ENCODE measurements at regions not wholly inside any gene's neighbourhood (a gene's known extent, or its start where the extent isn't known, plus 50 kb on each side); places are given as distances from the start of the nearest gene placed in this dataset.

DNA sequence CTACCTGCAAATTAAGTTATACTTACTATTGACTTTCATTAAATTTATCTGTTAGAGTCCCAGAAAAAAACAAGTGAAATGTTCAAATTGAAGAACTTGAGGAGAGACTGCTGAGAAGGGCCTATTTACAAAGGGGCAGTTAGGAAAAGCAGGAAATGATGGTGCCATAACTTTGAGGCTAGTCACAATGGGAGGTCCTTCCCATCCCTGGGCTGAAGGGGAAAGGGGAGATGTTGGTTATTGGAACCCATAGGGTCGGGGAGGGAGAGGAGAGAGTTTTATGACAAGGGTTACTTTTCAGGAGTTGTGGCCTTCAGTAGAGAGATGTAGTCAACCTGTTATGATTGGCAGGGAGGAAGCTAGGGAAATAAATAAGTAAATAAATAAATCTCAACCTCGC is 169.1 kb downstream of the DMRT2 start:
- TF ChIP-seq EZH2 (IDR thresholded peaks at IDR 0.05; ENCODE audit: borderline replicate concordance, insufficient read depth, low read length, poor library complexity, severe bottlenecking) (no peak), POLR2AphosphoS5 (IDR thresholded peaks at IDR 0.05) (no peak), SMC3 (conservative IDR thresholded peaks at IDR 0.05; ENCODE audit: poor library complexity) (no peak)
- TF ChIP-seq, protein P1, sequence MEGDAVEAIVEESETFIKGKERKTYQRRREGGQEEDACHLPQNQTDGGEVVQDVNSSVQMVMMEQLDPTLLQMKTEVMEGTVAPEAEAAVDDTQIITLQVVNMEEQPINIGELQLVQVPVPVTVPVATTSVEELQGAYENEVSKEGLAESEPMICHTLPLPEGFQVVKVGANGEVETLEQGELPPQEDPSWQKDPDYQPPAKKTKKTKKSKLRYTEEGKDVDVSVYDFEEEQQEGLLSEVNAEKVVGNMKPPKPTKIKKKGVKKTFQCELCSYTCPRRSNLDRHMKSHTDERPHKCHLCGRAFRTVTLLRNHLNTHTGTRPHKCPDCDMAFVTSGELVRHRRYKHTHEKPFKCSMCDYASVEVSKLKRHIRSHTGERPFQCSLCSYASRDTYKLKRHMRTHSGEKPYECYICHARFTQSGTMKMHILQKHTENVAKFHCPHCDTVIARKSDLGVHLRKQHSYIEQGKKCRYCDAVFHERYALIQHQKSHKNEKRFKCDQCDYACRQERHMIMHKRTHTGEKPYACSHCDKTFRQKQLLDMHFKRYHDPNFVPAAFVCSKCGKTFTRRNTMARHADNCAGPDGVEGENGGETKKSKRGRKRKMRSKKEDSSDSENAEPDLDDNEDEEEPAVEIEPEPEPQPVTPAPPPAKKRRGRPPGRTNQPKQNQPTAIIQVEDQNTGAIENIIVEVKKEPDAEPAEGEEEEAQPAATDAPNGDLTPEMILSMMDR (IDR thresholded peaks at IDR 0.05; ENCODE audit: poor library complexity, severe bottlenecking): no peak

Measured in neural cell (in vitro differentiated cells).